Transverse colon (tissue), 4 donors: ENCODE measurements at regions not wholly inside any gene's neighbourhood (a gene's known extent, or its start where the extent isn't known, plus 50 kb on each side); places are given as distances from the start of the nearest gene placed in this dataset.

ENCODE experiments used
- DNase-seq: peaks from one replicate; pipeline ENCODE4 v3.0.0-alpha.2; 2019
- H3K27ac ChIP-seq, 4 donors: fragments of 200-600 bp; sonication (generic); 2 replicates each; pipeline ENCODE4 v1.5.1; 2016 to 2018; ENCODE audit warnings: inconsistent platforms in 4 of 4
- H3K27me3 ChIP-seq: fragments of 200-600 bp; sonication (generic); 2 replicates; pipeline ENCODE4 v1.5.1; 2017; ENCODE audit warnings: inconsistent platforms
- H3K36me3 ChIP-seq, 4 donors: fragments of 200-600 bp; sonication (generic); 2 replicates each; pipeline ENCODE4 v1.5.1; 2017 to 2019; ENCODE audit warnings: inconsistent platforms in 4 of 4
- H3K4me1 ChIP-seq, 4 donors: fragments of 200-600 bp; sonication (generic); 2 replicates each; pipeline ENCODE4 v1.5.1; 2017 to 2020; ENCODE audit warnings: inconsistent platforms in 4 of 4
- H3K4me3 ChIP-seq, 4 donors: fragments of 200-600 bp; sonication (generic); 1 replicate in 1 of 4; 2 replicates in 3 of 4; pipeline versions ENCODE4 v1.5.1 to v1.6.1; 2017 to 2019; ENCODE audit warnings: inconsistent platforms in 4 of 4
- H3K9me3 ChIP-seq, 2 donors: fragments of 200-600 bp; sonication (generic); 2 replicates each; pipeline ENCODE4 v1.5.1; 2017 to 2019; ENCODE audit warnings: inconsistent platforms in 2 of 2
- EP300 ChIP-seq: sonication (generic); formaldehyde crosslinking; IDR thresholded peaks from one replicate; pipeline ENCODE4 v1.6.1; 2017; ENCODE audit warnings: antibody characterized with exemption, low read depth
- POLR2A ChIP-seq: fragments of 450-650 bp; IDR thresholded peaks from one replicate; pipeline ENCODE4 v1.6.1; 2016; ENCODE audit warnings: antibody characterized with exemption, mild to moderate bottlenecking, moderate library complexity
- POLR2AphosphoS5 ChIP-seq, 3 donors: sonication (generic); formaldehyde crosslinking; IDR thresholded peaks; one replicate each; pipeline ENCODE4 v1.6.1; 2016; ENCODE audit warnings: antibody characterized with exemption in 3 of 3
- WGBS, 2 donors: methylation state at CpG; one replicate each; pipeline ENCODE4 v1.1.5; 2018; ENCODE audit warnings: low coverage in 1 of 2; 5-methylcytosine and 5-hydroxymethylcytosine counted together
- in situ Hi-C, 4 donors: fragments of 200-750 bp; cut with MboI; loops; one replicate each; pipeline versions ENCODE4 v1.15.0 to v1.15.1; 2017; ENCODE audit warnings: low sequenced_read_pairs in 3 of 4, low pct_ligation_motif_present in 1 of 4, low pct_unique_long_range_greater_than_20kb in 1 of 4
- intact Hi-C: fragments of 100-400 bp; cut with DNase I; formaldehyde crosslinking; loops from one replicate; pipeline ENCODE4 v1.15.1; 2023; ENCODE audit warnings: low total_unique reads
- TF ChIP-seq, protein P1 (sequence below), 5 experiments: fragments of 200-600 bp in 3 of 5; fragments of 450-650 bp in 2 of 5; sonication (generic) in 3 of 5; IDR thresholded peaks; 1 replicate in 2 of 5; 2 replicates in 3 of 5; pipeline ENCODE4 v1.5.1; 2016 to 2017; ENCODE audit warnings: antibody characterized with exemption in 5 of 5, inconsistent platforms in 3 of 5, mild to moderate bottlenecking in 2 of 5, moderate library complexity in 1 of 5

DNA sequence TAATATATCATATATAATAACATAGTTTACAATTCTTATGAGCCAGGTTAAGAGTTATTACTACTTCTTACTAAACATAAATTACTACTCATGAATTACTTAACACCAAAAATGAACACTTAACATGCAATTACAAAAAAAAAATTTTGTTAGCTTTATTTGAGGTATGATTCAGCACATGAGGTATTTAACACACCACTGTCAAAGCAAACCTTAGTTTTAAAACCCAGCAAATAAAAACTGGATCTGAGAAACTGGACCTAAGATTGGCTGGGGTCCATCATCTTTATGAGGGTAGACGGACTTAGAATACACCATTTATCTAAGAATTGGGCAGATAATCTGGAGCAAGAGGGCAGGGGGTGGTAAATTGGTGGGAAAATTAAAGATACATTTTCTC, 81.8 kb upstream of the CREB1 start:
- Histone ChIP-seq H3K4me1 (no peaks in the 10 kb centered on the region), H3K27me3 (no peaks in the 10 kb centered on the region), H3K4me3 (no peak overlapping the region), H3K27ac (no peak overlapping the region), H3K36me3 (no peaks in the 10 kb centered on the region), H3K9me3 (no peaks in the 10 kb centered on the region)
- no peak for TF ChIP-seq EP300
- TF ChIP-seq POLR2AphosphoS5 (IDR thresholded peaks at IDR 0.05), result no peak
- TF ChIP-seq, protein P1, sequence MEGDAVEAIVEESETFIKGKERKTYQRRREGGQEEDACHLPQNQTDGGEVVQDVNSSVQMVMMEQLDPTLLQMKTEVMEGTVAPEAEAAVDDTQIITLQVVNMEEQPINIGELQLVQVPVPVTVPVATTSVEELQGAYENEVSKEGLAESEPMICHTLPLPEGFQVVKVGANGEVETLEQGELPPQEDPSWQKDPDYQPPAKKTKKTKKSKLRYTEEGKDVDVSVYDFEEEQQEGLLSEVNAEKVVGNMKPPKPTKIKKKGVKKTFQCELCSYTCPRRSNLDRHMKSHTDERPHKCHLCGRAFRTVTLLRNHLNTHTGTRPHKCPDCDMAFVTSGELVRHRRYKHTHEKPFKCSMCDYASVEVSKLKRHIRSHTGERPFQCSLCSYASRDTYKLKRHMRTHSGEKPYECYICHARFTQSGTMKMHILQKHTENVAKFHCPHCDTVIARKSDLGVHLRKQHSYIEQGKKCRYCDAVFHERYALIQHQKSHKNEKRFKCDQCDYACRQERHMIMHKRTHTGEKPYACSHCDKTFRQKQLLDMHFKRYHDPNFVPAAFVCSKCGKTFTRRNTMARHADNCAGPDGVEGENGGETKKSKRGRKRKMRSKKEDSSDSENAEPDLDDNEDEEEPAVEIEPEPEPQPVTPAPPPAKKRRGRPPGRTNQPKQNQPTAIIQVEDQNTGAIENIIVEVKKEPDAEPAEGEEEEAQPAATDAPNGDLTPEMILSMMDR (IDR thresholded peaks at IDR 0.05), result no peak
- no peak for TF ChIP-seq POLR2A
- no peak for DNase-seq
- in situ Hi-C loops (no loop called here), intact Hi-C loops (no loop called here)
- WGBS, 2 donors, result 20 to 47% methylated on average over 1 of the region's 1 CpG

DNA sequence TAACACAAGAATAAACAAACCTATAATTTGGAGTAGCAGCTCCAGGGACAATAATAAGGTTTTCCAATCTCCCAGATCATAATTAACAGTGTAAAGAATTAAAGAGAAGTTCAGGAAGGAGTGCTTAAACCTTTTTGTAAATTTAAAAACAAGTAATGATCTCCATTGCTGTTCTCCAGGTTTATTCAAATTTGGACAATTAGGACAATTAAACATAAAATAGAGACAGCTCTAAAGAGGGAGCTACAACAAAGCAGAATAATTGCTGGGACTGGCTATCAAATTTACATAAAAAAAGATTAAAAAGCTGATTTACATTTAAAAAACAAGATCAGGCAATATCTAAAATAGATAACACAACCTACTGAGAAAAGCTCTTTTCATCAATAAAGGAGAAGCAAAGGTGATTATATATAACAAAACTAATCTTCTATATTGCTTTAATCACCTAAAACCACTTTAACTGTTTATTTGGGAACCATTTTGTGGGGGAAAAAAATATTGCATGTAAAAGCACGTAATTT, 80.1 kb upstream of the CREB1 start:
- Histone ChIP-seq H3K27me3 (no peaks in the 10 kb centered on the region), H3K4me1 (no peaks in the 10 kb centered on the region), H3K4me3 (no peak overlapping the region), H3K9me3 (no peaks in the 10 kb centered on the region), H3K36me3 (no peaks in the 10 kb centered on the region), H3K27ac (no peak overlapping the region)
- TF ChIP-seq POLR2A, result no peak
- TF ChIP-seq POLR2AphosphoS5 (IDR thresholded peaks at IDR 0.05), result no peak
- TF ChIP-seq, protein P1 (IDR thresholded peaks at IDR 0.05), result no peak
- no peak for TF ChIP-seq EP300
- in situ Hi-C loops, result no loop called here
- 69 to 70% methylated on average over 1 of the region's 1 CpG for WGBS, 2 donors
- intact Hi-C loops, result no loop called here
- no peak for DNase-seq

DNA sequence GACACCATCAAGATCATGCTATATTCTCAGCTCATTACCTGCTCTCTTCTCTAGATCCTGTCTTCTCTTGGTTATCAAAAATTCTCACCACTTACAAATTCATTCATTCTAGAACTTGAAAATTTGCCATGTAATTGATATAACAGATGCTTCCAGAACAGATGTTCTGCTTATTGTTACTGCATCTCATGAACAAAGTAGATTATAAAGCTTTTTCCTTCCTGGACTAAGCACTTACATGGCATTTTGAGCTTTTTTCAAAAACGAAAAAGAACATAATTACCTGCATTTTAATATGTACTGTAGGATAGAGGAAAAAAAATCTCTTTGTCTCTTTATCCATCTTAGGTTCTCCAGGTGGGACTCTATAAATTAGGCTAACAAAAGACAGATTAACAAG, 79.6 kb upstream of the CREB1 start:
- in situ Hi-C loops, result no loop called here
- TF ChIP-seq EP300 (no peak), POLR2A (no peak), POLR2AphosphoS5 (IDR thresholded peaks at IDR 0.05) (no peak)
- TF ChIP-seq, protein P1 (IDR thresholded peaks at IDR 0.05), result no peak

DNA sequence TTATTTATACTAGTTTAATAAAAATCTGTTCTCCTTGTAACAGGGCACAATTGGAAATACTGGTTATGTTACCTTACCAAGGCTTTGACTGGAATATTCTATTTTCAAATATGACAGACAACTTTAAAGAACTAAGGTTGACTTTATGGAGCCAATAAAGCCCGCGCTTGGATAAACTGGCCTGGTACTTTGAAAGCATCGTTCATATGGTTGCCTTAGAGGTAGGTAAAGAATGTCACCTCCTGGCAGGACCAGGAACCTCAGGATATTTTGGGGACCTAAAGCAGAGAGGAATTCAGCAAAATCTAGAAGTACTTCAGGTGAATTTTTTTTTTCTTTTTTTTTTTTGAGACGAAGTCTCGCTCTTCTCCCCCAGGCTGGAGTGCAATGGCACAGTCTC, 71.2 kb upstream of the CREB1 start:
- in situ Hi-C loops, result no loop called here
- H3K27ac ChIP-seq, result no peak overlapping the region
- WGBS, 2 donors, result 63 to 73% methylated on average over 3 to 5 of the region's 5 CpGs

More for the DNA sequence above, 79.6 kb upstream of the CREB1 start:
- no peak overlapping the region for H3K4me3 ChIP-seq
- H3K27ac ChIP-seq, result no peak overlapping the region
- intact Hi-C loops, result no loop called here
- no peaks in the 10 kb centered on the region for H3K27me3 ChIP-seq
- 36 to 50% methylated on average over 1 of the region's 1 CpG for WGBS, 2 donors
- no peaks in the 10 kb centered on the region for H3K36me3 ChIP-seq
- H3K4me1 ChIP-seq, result no peaks in the 10 kb centered on the region
- no peaks in the 10 kb centered on the region for H3K9me3 ChIP-seq
- no peak for DNase-seq

More for the DNA sequence above, 71.2 kb upstream of the CREB1 start:
- intact Hi-C loops, result no loop called here
- H3K4me1 ChIP-seq, result no peaks in the 10 kb centered on the region
- H3K27me3 ChIP-seq, result no peaks in the 10 kb centered on the region
- no peak overlapping the region for H3K4me3 ChIP-seq
- no peak for DNase-seq
- TF ChIP-seq EP300 (no peak), POLR2AphosphoS5 (IDR thresholded peaks at IDR 0.05) (no peak), POLR2A (no peak)
- TF ChIP-seq, protein P1 (IDR thresholded peaks at IDR 0.05), result no peak
- no peaks in the 10 kb centered on the region for H3K9me3 ChIP-seq
- H3K36me3 ChIP-seq, result no peaks in the 10 kb centered on the region
